K562 (cell line): ENCODE measurements at regions not wholly inside any gene's neighbourhood (a gene's known extent, or its start where the extent isn't known, plus 50 kb on each side); places are given as distances from the start of the nearest gene placed in this dataset.

Source experiments
- CC2D1A ChIP-seq: fragments of 450-650 bp; IDR thresholded peaks from 2 replicates; pipeline ENCODE4 v1.6.1; 2017; ENCODE audit warnings: mild to moderate bottlenecking
- DPF2 ChIP-seq: fragments of 450-650 bp; IDR thresholded peaks from 2 replicates; pipeline ENCODE4 v1.6.1; 2016
- FOXJ2 ChIP-seq: fragments of 200-800 bp; sonication (Bioruptor generic); IDR thresholded peaks from 2 replicates; pipeline ENCODE4 v1.6.1; 2016; ENCODE audit warnings: missing genetic modification characterization, missing compliant biosample characterization
- JUN ChIP-seq, 2 experiments: sonication (generic) in 1 of 2; formaldehyde crosslinking in 1 of 2; IDR thresholded peaks; 2 replicates each; pipeline versions ENCODE4 v1.6.1 to v1.8.0; 2012 to 2022; ENCODE audit warnings: borderline replicate concordance in 2 of 2, mild to moderate bottlenecking in 2 of 2, improper control_type of control experiment in 1 of 2, low read depth in 1 of 2, low read length in 1 of 2, missing genetic modification reagents in 1 of 2
- NCOA4 ChIP-seq: fragments of 450-650 bp; IDR thresholded peaks from 2 replicates; pipeline ENCODE4 v1.6.1; 2018; ENCODE audit warnings: mild to moderate bottlenecking; ENCODE audit not compliant: partially characterized antibody
- NR2C2 ChIP-seq, 2 experiments: fragments of 200-800 bp in 1 of 2; sonication (Bioruptor generic) in 1 of 2; sonication (generic) in 1 of 2; formaldehyde crosslinking in 1 of 2; IDR thresholded peaks; 2 replicates each; pipeline versions ENCODE4 v1.6.1 to v1.8.0; 2016 to 2022; ENCODE audit warnings: mild to moderate bottlenecking in 1 of 2, missing compliant biosample characterization in 1 of 2, missing genetic modification characterization in 1 of 2, missing genetic modification reagents in 1 of 2
- PHF20 ChIP-seq: fragments of 450-650 bp; IDR thresholded peaks from 2 replicates; pipeline ENCODE4 v1.6.1; 2018; ENCODE audit not compliant: partially characterized antibody
- PRMT5 ChIP-seq: sonication (generic); formaldehyde crosslinking; IDR thresholded peaks from 2 replicates; pipeline ENCODE4 v1.5.0; 2020; ENCODE audit warnings: missing genetic modification reagents
- SREBF1 ChIP-seq: fragments of 150-350 bp; IDR thresholded peaks from 2 replicates; pipeline ENCODE4 v1.6.1; 2014; ENCODE audit warnings: antibody characterized with exemption, low read depth, low read length, borderline replicate concordance
- TAL1 ChIP-seq: fragments of 450-650 bp; IDR thresholded peaks from 2 replicates; pipeline ENCODE4 v1.6.1; 2016; ENCODE audit warnings: mild to moderate bottlenecking
- XRCC3 ChIP-seq: fragments of 450-650 bp; IDR thresholded peaks from 2 replicates; pipeline ENCODE4 v1.6.1; 2017; ENCODE audit warnings: mild to moderate bottlenecking, moderate library complexity
- YBX1 ChIP-seq: fragments of 450-650 bp; IDR thresholded peaks from 2 replicates; pipeline ENCODE4 v1.7.1; 2016; ENCODE audit warnings: mild to moderate bottlenecking
- ZNF282 ChIP-seq: sonication (generic); formaldehyde crosslinking; IDR thresholded peaks from 2 replicates; pipeline ENCODE4 v1.8.1; 2023; ENCODE audit warnings: missing genetic modification reagents
- ZNF316 ChIP-seq: fragments of 450-650 bp; IDR thresholded peaks from 2 replicates; pipeline ENCODE4 v1.6.1; 2016
- ZNF699 ChIP-seq: fragments of 250-450 bp; sonication (Bioruptor Pico); IDR thresholded peaks from 2 replicates; pipeline ENCODE4 v1.8.0; 2021; ENCODE audit warnings: mild to moderate bottlenecking, moderate library complexity; ENCODE audit not compliant: insufficient replicate concordance
- ZNF76 ChIP-seq: fragments of 250-450 bp; sonication (Bioruptor Pico); IDR thresholded peaks from 2 replicates; pipeline ENCODE4 v1.4.0; 2020; ENCODE audit warnings: mild to moderate bottlenecking, moderate library complexity, borderline replicate concordance
- TF ChIP-seq, protein P1 (sequence below): fragments of 450-650 bp; IDR thresholded peaks from 2 replicates; pipeline ENCODE4 v1.6.1; 2017; ENCODE audit warnings: antibody characterized with exemption
- TF ChIP-seq, protein P2 (sequence below): sonication (generic); IDR thresholded peaks from 2 replicates; pipeline ENCODE4 v1.6.1; 2016
- TF ChIP-seq, protein P3 (sequence below), 2 experiments: fragments of 250-450 bp in 1 of 2; fragments of 450-650 bp in 1 of 2; sonication (Bioruptor Pico) in 1 of 2; IDR thresholded peaks; 2 replicates each; pipeline versions ENCODE4 v1.6.1 to v1.8.0; 2016 to 2021; ENCODE audit warnings: mild to moderate bottlenecking in 2 of 2, moderate library complexity in 2 of 2, missing compliant biosample characterization in 1 of 2, missing genetic modification characterization in 1 of 2
- TF ChIP-seq, protein P4 (sequence below), 2 experiments: IDR thresholded peaks; 2 replicates each; pipeline ENCODE4 v1.6.1; 2012; ENCODE audit warnings: improper control_type of control experiment in 2 of 2, low read depth in 2 of 2, low read length in 2 of 2, borderline replicate concordance in 1 of 2
- TF ChIP-seq, protein P5 (sequence below): fragments of 250-450 bp; sonication (Bioruptor Pico); IDR thresholded peaks from 2 replicates; pipeline ENCODE4 v1.9.0; 2021; ENCODE audit warnings: mild to moderate bottlenecking, inconsistent platforms

DNA sequence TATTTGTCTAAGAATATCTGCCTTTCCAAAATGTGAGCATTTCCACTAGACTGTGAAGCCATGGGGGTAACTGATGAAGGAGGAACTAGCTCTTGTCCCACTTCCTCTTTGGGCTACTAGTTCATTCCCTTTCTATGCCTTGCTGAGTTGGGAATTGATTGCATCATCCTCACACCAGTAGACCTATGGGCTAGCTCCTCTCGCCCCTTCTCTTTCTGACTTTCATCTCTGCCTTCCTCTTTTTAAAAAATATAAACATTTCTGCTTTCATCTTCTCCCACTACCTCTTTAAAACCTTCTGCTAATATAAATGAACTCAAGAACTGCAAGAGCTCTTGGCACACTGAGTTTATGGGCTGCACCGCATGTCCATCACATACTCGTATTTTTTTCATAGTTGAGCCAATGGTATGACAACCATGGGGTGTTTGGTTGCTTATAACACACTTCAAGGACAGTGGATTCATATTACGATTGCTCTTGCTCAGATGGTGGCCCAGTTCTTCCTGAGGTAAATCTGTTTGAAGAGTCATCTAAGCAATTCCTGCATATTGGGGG, 182.0 kb downstream of the REEP3 start (continued):
- TF ChIP-seq JUN (IDR thresholded peaks at IDR 0.05; ENCODE audit: borderline replicate concordance, low read depth, low read length): peak; percentile 82
- TF ChIP-seq JUN (CRISPR knock-in tag; IDR thresholded peaks at IDR 0.05; ENCODE audit: borderline replicate concordance): no peak
- no peak for TF ChIP-seq ZNF699 (CRISPR knock-in tag)
- TF ChIP-seq FOXJ2 (tag): no peak
- TF ChIP-seq, protein P1, sequence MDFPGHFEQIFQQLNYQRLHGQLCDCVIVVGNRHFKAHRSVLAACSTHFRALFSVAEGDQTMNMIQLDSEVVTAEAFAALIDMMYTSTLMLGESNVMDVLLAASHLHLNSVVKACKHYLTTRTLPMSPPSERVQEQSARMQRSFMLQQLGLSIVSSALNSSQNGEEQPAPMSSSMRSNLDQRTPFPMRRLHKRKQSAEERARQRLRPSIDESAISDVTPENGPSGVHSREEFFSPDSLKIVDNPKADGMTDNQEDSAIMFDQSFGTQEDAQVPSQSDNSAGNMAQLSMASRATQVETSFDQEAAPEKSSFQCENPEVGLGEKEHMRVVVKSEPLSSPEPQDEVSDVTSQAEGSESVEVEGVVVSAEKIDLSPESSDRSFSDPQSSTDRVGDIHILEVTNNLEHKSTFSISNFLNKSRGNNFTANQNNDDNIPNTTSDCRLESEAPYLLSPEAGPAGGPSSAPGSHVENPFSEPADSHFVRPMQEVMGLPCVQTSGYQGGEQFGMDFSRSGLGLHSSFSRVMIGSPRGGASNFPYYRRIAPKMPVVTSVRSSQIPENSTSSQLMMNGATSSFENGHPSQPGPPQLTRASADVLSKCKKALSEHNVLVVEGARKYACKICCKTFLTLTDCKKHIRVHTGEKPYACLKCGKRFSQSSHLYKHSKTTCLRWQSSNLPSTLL: no peak
- TF ChIP-seq, protein P2, sequence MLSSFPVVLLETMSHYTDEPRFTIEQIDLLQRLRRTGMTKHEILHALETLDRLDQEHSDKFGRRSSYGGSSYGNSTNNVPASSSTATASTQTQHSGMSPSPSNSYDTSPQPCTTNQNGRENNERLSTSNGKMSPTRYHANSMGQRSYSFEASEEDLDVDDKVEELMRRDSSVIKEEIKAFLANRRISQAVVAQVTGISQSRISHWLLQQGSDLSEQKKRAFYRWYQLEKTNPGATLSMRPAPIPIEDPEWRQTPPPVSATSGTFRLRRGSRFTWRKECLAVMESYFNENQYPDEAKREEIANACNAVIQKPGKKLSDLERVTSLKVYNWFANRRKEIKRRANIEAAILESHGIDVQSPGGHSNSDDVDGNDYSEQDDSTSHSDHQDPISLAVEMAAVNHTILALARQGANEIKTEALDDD: peak; percentile 93
- peak; percentile 31; the same call in 1 of the 2 replicates for TF ChIP-seq DPF2
- TF ChIP-seq ZNF282 (CRISPR knock-in tag): no peak
- no peak for TF ChIP-seq PRMT5
- TF ChIP-seq NR2C2 (CRISPR knock-in tag; IDR thresholded peaks at IDR 0.05): no peak
- TF ChIP-seq NR2C2 (tag; IDR thresholded peaks at IDR 0.05): peak; percentile 40
- TF ChIP-seq, protein P3, sequence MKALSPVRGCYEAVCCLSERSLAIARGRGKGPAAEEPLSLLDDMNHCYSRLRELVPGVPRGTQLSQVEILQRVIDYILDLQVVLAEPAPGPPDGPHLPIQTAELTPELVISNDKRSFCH (CRISPR knock-in tag; IDR thresholded peaks at IDR 0.05): no peak
- TF ChIP-seq, protein P3 (tag; IDR thresholded peaks at IDR 0.05): 0 out of 2 replicates have a peak, but pooled peaks have one; percentile 29
- no peak for TF ChIP-seq XRCC3
- TF ChIP-seq, protein P4, sequence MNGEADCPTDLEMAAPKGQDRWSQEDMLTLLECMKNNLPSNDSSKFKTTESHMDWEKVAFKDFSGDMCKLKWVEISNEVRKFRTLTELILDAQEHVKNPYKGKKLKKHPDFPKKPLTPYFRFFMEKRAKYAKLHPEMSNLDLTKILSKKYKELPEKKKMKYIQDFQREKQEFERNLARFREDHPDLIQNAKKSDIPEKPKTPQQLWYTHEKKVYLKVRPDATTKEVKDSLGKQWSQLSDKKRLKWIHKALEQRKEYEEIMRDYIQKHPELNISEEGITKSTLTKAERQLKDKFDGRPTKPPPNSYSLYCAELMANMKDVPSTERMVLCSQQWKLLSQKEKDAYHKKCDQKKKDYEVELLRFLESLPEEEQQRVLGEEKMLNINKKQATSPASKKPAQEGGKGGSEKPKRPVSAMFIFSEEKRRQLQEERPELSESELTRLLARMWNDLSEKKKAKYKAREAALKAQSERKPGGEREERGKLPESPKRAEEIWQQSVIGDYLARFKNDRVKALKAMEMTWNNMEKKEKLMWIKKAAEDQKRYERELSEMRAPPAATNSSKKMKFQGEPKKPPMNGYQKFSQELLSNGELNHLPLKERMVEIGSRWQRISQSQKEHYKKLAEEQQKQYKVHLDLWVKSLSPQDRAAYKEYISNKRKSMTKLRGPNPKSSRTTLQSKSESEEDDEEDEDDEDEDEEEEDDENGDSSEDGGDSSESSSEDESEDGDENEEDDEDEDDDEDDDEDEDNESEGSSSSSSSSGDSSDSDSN (IDR thresholded peaks at IDR 0.05; ENCODE audit: borderline replicate concordance in 1 of 2, low read depth in 2 of 2, low read length in 2 of 2): no peak
- TF ChIP-seq ZNF76: no peak
- no peak for TF ChIP-seq PHF20
- TF ChIP-seq CC2D1A: peak; percentile 36; the same call in 1 of the 2 replicates
- no peak for TF ChIP-seq NCOA4
- no peak for TF ChIP-seq TAL1
- TF ChIP-seq ZNF316: no peak
- TF ChIP-seq YBX1: no peak
- no peak for TF ChIP-seq SREBF1
- TF ChIP-seq, protein P5, sequence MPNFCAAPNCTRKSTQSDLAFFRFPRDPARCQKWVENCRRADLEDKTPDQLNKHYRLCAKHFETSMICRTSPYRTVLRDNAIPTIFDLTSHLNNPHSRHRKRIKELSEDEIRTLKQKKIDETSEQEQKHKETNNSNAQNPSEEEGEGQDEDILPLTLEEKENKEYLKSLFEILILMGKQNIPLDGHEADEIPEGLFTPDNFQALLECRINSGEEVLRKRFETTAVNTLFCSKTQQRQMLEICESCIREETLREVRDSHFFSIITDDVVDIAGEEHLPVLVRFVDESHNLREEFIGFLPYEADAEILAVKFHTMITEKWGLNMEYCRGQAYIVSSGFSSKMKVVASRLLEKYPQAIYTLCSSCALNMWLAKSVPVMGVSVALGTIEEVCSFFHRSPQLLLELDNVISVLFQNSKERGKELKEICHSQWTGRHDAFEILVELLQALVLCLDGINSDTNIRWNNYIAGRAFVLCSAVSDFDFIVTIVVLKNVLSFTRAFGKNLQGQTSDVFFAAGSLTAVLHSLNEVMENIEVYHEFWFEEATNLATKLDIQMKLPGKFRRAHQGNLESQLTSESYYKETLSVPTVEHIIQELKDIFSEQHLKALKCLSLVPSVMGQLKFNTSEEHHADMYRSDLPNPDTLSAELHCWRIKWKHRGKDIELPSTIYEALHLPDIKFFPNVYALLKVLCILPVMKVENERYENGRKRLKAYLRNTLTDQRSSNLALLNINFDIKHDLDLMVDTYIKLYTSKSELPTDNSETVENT (CRISPR knock-in tag): no peak
